DMS53 treated with DMSO at 0.1 percent for 48 hours (cell line): ENCODE measurements at regions not wholly inside any gene's neighbourhood (a gene's known extent, or its start where the extent isn't known, plus 50 kb on each side); places are given as distances from the start of the nearest gene placed in this dataset.
"Not testable (repeated sequence)": the region's sequence is repeated elsewhere in the genome, so short reads cannot be mapped to it uniquely, and the experiment has no call there.

Source experiments
- DNase-seq: peaks from one replicate; lab custom pipeline; 2025; ENCODE audit not compliant: unreplicated experiment; lab: John Stamatoyannopoulos, UW

DNA sequence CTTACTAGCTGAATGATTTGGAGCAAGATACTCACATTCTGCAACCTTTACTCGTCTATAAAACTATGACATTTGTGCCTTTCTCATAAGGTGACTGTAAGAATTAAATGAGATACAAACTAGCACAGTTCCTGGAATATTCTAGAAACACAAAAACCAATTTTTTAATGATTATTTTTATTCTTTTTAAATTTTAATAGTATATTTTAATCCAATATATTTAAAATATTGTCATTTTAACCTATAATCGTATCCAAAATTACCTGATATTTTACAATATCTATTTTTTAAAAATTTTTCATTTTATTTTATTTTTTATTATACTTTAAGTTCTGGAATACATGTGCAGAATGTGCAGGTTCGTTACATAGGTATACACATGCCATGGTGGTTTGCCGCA is 238.1 kb downstream of the OLFM4 start:
- no peak for DNase-seq

DNA sequence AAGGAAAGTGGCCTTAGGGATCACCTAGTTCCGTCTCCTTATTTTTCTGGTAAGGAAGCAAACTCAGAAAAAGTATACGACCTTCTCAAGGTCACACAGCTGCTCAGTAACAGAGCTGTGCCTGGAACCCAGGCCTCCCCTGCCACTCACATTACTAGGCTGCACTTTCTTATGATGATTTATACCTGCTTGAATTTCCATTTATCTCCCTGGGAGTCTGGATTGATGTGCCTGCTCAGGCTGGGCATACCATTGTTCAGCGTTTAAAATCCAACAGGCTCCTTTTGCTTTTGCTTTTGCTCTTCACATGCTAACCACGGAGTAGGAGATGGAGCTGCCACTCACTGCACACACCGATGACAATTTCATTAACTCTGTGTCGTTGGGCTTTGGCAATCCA is 241.0 kb downstream of the OLFM4 start:
- no peak for DNase-seq

DNA sequence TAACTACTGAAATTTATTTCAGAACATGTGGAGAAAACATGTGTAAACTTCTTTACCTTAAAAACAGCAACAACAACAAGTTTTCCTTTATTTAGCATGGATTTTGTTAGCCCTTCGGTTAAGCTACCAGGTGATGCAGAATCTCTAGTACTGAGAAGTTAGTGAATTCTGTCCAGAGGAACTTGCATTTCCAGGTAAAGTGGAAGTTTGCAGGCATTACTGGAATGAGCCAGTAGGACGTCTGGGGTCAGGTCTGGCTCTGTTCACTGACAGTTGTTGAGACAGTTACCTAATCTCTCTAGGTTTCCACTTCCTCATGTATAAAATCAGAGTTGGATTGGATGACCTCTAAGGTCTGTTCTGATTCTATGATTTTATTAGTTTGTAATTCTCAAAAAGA is 244.3 kb downstream of the OLFM4 start:
- no peak for DNase-seq

DNA sequence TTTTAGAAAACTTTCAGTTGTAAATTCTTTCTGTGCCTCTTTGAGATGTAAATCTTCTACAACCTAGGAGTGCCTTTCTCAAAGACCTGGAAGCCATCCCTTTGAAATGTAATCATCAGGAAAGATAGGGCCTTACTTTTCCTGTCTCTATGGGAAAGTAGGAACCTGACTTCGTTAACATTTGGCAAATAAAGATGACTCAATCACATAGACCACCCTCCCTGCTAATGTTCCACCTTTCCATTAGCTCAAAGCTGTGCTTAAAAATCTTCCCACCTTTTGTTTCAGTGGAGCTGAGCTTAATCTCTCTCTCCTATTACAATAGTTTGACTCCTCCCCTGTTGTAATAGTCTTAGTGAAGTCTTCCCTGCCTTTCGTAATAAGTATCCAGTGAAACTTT is 247.7 kb downstream of the OLFM4 start:
- no peak for DNase-seq

DNA sequence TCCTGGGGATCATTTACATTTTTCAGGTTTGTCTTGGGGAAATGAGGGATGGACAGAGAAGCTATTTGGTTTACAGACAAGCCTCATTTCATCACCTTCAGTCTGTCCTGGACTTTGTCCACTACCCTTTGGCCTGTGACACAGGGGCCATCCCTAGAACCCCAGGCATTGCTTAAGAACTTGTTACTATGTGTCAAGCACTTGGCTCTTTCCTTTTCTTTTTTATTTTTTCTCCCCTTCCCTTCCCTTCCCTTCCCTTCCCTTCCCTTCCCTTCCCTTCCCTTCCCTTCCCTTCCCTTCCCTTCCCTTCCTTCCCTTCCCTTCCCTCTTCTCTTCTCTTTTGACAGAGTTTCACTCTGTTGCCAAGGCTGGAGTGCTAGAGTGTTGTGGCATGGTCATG is 253.1 kb downstream of the OLFM4 start:
- DNase-seq, result no peak

DNA sequence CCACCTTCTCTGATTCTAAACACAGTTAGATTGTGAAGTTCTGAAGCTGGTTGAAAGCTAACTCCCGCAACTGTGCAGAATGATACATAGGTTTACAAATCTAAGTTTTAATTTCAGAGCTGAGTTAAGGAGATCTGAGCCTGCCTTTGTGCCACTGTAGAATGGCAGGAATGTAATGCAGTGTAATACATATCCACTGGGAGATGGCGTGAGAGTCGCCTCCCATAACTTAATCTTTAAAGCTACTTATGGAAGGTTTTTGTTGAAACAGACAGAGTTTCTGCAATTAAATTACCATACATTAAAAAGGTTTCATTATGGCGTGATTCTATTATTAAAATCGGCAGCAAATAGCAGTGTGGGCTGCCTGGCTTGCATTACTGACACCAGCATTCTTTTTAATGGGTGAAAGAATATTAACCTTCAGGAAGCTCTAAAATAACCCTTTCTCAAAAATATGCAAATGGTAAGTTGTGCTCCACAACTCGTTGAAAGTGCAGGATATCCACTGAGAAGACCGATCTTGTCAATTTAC is 257.4 kb downstream of the OLFM4 start:
- DNase-seq, result no peak

DNA sequence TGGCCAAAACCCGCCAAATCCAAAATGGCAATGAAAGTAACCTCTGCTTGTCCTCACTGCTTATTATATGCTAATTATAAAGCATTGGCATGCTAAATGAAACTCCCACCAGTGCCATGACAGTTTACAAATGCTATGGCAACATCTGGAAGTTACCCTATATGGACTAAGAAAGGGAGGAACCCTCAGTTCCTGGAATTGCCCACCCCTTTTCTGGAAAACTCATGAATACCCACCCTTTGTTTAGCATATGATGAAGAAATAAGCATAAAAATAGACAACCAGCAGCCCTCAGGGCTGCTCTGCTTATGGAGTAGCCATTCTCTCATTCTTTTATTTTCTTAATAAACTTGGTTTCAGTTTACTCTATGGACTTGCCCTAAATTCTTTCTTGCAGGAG is 269.8 kb downstream of the OLFM4 start:
- DNase-seq, result no peak

DNA sequence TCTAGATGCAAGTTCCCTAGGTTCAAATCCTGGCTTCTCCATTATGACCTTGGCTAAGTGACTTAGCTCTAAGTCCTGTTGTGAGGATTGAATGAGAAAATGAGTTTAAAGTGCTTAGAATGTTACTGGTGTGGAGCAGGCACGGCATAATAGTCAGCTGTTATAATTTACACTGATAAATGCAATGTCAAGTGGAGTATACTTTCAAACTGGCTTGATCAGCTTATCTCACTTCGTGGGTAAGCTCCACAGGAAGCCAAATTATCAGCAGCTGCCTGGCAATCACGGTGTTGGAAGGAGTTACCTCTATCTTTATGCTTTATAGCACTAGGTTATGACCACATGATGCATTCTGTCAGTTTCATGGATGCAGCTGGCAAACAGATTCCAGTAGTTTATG is 272.8 kb downstream of the OLFM4 start:
- no peak for DNase-seq

DNA sequence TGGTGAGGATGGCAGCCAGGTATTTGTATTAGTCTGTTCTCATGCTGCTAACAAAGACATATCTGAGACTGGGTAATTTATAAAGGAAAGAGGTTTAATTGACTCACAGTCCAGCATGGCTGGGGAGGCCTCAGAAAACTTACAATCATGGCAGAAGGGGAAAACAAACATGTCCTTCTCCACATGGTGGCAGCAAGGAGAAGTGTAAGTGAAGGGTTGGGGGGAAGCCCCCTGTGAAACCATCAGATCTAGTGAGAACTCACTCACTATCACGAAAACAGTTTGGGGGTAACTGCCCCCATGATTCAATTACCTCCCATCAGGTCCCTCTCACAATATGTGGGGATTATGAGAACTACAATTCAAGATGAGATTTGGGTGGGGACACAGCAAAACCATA is 276.8 kb downstream of the OLFM4 start:
- DNase-seq, result not testable (repeated sequence)

DNA sequence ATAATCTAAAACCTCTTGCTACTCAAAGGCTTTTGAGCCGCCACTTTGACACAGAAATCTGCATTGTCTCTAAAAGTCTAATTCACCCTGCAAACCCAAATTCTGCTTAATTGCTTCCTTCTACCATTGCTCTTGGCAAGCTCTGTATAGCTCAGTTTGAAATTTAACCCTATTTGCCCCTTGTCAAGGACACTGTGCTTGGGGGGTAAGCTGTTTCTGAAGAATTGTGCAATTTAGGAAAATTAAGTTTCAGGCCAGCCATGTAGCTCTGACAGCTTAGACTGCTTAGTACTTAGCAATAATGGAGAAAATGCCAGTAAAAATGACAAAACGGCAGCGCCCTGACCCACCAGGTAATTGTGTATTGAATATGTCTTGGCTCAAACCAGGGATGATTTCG is 282.2 kb downstream of the OLFM4 start:
- no peak for DNase-seq

DNA sequence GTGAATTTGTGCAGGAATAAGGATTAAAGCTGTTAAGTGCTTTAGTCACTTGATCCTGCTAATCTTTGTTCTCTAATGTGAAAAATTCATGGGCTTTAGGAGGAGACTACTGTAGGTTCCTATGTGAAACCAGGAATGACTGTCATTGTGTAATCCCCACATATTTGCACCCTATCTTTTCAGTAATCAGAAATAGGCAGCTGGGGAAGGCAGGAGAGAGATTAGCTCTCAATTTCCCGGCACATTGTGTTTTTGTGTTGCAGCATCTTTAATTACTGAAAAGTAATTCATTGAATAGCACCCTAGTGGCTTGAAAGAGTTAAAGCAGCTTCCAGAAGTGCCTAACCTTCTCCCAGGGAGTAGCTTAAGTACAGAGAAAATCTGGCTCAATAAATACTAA is 282.9 kb downstream of the OLFM4 start:
- DNase-seq, result no peak

DNA sequence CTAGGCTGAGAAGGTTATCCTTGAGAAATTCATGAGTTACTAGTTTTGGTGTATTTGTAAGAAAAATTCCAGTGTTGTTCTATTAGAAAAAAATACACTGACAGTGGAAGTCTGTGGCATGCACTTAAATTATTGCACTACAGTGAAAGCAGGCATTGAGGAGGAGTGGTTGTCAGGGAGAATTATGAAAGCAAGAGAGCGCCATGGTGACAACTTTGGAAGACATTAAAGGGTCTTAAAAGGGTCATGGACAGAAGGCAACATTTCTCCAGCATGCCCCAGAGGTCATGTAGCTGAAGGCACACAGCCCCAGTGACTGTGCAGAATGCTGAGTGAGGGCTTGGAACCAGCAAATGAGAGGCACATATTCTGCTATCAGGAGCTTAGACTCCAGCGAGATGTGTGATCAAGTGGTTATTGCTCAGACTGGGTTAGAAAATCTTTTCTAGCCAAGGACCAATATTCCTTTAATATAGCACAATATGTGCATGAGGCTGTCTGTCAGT is 292.7 kb downstream of the OLFM4 start:
- no peak for DNase-seq

DNA sequence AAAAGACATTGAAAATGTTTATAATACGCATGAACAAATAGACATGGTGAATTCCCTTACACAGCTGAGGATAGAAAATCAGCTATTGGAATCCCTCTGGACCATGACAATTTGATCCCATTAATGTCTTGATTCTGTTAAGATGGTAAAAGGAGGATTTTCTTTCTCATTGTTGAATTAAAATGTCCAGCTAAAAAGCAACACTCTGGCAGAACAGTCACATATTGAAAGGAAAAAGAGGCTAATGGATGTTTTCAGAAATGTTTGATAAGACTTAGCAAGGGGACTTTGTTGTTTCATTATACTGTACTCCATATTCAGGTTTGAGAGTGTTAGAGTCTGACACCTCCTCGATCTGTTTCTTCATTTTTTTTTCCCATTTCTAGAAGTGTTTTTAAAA is 296.0 kb downstream of the OLFM4 start:
- DNase-seq, result no peak

DNA sequence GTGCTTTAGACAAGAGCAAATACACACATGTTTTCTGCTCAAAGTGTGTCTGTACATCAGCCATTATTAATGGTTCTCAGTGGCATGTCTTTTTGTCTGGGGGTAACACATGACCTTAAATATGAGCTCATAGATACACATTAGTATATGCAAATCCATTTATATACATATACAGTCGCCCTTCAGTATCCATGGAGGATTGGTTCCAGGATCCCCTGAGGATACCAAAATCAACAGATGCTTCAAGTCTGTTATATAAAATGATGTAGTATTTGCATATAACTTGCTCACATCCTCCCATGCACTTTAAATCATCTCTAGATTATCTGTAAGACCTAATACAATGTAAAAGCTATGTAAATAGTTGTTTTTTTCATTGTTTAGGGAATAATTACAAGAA is 298.1 kb downstream of the OLFM4 start:
- no peak for DNase-seq

DNA sequence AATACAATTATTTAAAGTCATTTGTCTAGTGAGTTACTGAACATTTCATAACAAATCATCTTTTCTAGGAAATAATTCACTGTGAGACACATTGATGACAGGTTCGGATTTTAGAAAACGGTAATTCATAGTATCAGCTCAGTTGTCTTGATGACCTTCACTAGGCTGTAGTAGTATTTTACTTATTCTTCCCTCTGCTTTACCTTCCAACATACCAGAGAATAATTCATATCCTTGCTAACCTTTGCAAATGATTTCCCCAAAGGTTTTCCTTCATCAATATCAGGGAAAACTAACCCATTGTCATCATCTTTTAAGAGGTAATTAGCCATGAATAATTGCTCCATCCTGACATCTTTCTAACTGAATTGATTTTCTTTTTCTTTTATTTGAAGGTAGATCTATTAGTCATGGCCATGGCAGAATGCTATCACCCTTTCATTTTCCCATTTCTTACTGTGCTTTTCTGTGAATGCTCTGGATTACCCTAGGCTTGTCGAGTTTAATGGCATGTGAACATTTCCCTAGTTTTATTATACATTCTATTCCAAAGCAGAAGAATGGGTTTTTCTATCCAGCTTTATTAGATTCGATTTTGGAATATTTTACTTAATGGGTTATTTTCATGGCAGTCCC is 299.2 kb downstream of the OLFM4 start:
- no peak for DNase-seq

DNA sequence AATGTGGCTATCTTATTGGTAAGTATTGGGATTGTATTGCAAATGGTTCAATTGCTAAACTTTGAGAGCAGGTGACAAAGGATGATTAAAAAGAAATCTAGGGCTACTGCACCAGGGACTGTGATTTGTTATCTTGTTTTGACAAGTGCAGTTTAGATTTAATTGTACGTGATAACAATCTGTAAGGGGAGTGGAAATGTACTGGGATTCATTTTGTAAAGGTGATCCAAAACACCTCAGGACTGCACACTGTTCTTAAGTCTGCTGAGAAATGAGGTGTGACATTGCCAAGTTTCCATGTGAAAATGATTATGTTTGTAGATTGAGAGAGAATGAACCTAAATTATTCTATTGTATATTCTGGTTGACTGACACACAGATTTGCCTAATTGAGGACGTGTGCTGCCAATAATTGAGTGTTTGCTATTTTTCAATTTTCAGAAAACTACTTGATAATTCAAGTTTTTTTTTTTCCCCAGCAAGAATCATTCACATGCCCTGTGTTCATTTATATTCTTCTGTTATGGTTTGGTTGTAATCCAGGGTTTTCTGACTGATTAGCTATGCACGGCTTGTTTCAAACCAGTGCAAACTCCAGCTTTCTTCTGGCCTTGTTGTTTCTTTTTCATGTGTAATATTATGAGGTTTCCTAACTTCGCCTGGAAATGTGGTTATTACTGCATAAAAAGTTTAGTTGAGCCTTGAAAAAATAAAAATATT is 308.0 kb downstream of the OLFM4 start:
- no peak for DNase-seq

DNA sequence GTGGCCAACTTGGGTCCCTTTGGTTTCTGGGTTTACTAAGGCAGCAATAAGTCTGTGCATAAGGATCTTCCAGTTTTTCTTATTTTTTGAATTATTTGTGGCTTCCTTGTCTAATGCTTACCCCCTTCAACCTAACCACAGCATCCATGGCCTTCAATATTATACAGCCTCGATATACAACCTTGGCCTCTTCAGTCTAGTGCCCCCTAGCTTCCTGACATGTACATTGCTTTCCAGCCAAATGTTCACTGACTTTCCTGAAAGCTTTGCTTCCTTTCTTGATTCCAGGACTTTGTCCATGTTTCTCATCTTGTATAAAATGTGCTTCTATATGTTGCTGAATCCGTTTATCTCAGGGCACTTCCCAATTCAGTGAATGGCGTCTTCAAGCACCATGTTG is 310.1 kb downstream of the OLFM4 start:
- DNase-seq, result no peak

DNA sequence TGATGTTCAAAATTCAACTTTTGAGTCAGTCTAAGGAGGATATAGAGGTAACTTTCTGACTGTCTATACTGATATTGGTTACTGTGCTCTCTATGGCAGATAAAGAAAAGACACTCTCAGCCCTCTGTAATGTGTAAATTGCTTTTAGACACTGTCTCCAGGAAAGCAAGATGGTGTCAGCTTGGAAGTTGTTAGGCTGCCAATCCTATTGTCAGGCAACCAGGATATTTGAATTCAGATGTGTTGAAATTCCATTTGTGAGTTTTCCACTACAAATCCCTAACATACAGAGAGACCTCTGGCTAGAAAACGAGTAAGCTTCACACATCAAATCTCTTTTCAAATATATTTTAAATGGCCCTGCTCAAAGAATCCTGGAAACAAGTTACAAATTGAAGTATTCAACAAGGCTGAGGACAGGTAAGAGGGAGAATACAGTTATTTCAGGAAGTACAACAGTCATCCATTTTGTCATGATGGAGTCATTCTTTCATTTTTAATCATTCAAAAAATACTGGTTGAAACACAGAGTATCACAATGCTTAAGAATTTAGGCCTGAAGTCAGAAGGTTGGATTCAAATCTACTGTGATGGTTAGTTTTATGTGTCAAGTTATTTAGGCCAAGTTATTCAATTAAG is 312.0 kb downstream of the OLFM4 start:
- DNase-seq, result no peak

DNA sequence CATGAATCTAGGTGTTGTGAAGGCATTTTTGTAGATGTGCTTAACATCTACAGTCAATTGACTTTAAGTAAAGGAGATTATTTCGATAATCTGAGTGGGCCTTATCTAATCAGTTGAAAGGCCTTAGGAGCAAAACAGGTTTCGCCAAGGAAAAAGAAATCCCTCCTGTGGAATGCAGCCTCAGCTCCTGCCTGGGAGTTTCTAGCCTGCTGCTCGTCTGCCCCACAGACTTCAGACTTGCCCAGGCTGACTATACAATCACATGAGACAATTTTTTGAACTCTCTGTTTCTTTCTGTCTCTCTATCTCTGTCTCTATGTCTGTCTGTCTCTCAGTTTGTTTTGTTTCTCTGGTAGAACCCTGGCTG is 312.5 kb downstream of the OLFM4 start:
- DNase-seq, result no peak

DNA sequence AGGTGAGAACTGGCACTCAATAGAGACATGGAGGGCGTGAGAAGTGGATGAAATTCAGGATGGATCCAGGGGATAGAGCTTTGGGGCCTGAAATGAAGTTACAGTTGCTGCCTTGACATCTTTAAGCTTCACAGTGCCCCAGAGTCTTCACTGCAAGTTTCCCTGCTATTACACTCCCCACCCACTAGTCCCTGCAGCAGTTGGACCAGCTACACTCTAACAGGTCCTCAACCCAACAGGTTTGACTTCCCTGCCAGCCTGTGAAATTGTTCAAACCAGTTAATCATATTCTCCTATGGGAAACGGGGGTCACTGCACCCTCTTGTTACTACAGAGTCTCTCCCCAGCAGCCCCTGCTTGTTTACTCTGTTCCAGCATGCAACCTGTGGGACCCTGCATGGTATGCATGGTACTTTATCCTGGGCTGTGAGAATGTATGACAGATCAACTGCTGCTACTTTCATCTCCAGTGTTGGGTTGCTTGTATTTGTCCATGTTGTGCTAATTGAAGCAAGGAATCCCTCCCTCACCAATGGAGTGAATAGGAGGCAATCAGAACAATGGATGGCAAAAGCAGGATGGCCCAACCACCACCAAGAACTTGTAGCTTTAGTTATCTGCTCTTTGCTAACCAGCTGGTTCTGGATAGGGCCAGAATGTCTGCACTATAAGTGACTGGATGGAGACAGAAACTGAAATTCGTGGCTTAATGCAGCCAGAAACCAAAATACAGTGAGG is 314.2 kb downstream of the OLFM4 start:
- no peak for DNase-seq

DNA sequence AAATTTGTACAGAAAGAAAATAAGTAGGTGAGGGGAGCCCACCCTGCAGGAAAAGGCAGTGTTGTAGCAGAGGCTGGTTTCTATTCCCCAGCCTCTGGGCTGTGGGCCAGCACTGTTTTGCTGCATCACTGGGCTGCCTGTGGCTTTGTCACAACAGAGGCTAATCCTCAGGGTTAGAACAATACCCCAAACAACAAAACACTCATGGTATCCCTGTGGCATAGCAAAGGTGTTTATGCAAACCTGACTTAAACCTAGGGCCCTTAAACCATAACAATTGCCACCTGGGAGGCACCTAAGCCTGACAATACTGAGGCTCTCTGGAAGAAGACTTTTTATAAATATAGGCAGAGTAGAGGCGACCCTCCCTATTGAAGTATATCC is 314.7 kb downstream of the OLFM4 start:
- DNase-seq, result no peak

DNA sequence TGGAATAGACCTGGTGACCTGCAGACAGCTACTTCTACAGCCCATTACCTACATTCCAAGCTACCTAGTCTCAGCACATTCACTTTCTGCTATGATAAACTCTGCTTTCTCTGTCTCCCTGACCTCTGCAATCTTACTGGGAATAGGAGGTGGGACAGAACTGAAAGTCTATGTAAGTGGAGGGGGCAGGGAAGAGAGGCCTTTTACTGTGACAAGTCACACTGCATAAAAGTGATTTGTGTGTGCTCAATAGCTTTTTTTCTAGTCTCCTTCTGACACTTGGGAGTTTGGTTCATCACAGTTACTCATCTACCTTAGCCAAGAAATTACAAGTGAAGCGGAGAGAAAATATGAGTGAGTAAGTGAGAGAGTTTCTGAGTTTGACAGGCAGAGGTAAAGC is 322.4 kb downstream of the OLFM4 start:
- no peak for DNase-seq
